ENCODE measurements at regions not wholly inside any gene's neighbourhood (a gene's known extent, or its start where the extent isn't known, plus 50 kb on each side); places are given as distances from the start of the nearest gene placed in this dataset.

- Histone ChIP-seq H2AK5ac (ENCODE audit: insufficient read length, low read length) (no peak overlapping the region), H3K27me3 (ENCODE audit: insufficient read depth, low read length) (no peaks in the 10 kb centered on the region), H3K18ac (ENCODE audit: insufficient read length, low read depth, low read length) (no peak overlapping the region), H3K4me1 (ENCODE audit: insufficient read depth, low read length) (no peaks in the 10 kb centered on the region), H2BK15ac (ENCODE audit: low read depth, low read length) (no peak overlapping the region), H3K56ac (ENCODE audit: insufficient read length, low read depth, low read length) (no peak overlapping the region), H4K91ac (ENCODE audit: insufficient read length, low read depth, low read length) (no peak overlapping the region), H3K14ac (ENCODE audit: insufficient read depth, low read length) (no peak overlapping the region), H2BK12ac (ENCODE audit: insufficient read length, low read depth, low read length) (no peak overlapping the region), H4K5ac (ENCODE audit: insufficient read length, low read depth, low read length) (no peak overlapping the region), H3K9ac (ENCODE audit: extremely low read depth, insufficient read length, low read length) (no peak overlapping the region), H3K27ac (ENCODE audit: insufficient read length, low read depth, low read length) (no peak overlapping the region), H3K79me1 (ENCODE audit: insufficient read depth, low read depth, low read length, poor library complexity, severe bottlenecking) (no peaks in the 10 kb centered on the region), H2BK5ac (ENCODE audit: insufficient read length, low read length) (no peak overlapping the region), H3K79me2 (ENCODE audit: insufficient read depth, low read length) (no peaks in the 10 kb centered on the region), H3K23me2 (ENCODE audit: insufficient read length, low read depth, low read length, poor library complexity, severe bottlenecking) (no peaks in the 10 kb centered on the region), H3K4me2 (ENCODE audit: insufficient read depth, insufficient read length, low read length) (no peak overlapping the region), H2BK20ac (ENCODE audit: low read depth, low read length, poor library complexity, severe bottlenecking) (no peak overlapping the region), H2AFZ (ENCODE audit: low read length) (no peak overlapping the region), H2BK120ac (ENCODE audit: low read depth, low read length, poor library complexity, severe bottlenecking) (no peak overlapping the region), H3K4ac (ENCODE audit: low read depth, low read length) (no peak overlapping the region), H3K23ac (ENCODE audit: insufficient read length, low read depth, low read length) (no peak overlapping the region), H4K20me1 (ENCODE audit: control insufficient read depth, insufficient read depth, insufficient read length) (no peaks in the 10 kb centered on the region), H3T11ph (ENCODE audit: low read length) (no peak overlapping the region), H4K8ac (replicated peaks; ENCODE audit: insufficient read length, low read depth, low read length) (no peak overlapping the region), H3K9me3 (ENCODE audit: control insufficient read depth, low read depth, low read length) (peaks cover 10% of the 10 kb centered on the region)
- Mint-ChIP-seq H3K36me3 (ENCODE audit: insufficient read depth in 1 of 3, low read depth in 3 of 3) (peaks cover 17 to 29% (median 17%) of the 10 kb centered on the region in 3 experiments), H3K4me3 (no peak overlapping the region), H3K4me1 (no peaks in the 10 kb centered on the region), H3K9me3 (peaks cover 27 to 28% of the 10 kb centered on the region in 2 experiments), H3K27me3 (ENCODE audit: low read depth) (no peaks in the 10 kb centered on the region), H3K27ac (no peak overlapping the region)
- WGBS (ENCODE audit: extremely low coverage, insufficient read length, low lambda C conversion rate): no CpG with 5 or more reads among the region's 10 CpGs
- no peak for DNase-seq
- TF ChIP-seq CTCF (conservative IDR thresholded peaks at IDR 0.05): no peak
These were observed 105.8 kb upstream of the SLC5A12 start for GRCh38 chr11:26827567-26828081.
